Fibroblast of skin of right biceps (primary cell): ENCODE measurements at regions not wholly inside any gene's neighbourhood (a gene's known extent, or its start where the extent isn't known, plus 50 kb on each side); places are given as distances from the start of the nearest gene placed in this dataset.

Experiments used
- DNase-seq: peaks from one replicate; pipeline ENCODE4 v3.0.0-alpha.2; 2013

DNA sequence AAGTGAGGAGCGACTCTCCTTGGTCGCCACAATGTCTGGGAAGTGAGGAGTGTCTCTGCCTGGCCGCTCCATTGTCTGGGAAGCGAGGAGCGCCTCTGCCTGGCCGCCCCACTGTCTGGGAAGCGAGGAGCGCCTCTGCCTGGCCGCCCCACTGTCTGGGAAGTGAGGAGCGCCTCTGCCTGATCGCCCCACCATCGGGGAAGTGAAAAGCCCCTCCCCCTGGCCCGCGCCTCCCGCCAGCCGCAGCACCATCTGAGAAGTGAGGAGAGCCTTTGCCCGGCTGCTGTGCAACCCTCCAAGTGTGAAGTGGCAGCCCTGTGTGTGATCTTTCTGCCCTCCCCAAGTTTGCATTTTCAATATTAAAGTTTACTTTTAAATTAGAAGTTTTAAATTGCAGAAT is 95.0 kb upstream of the PPP2R5A start:
- DNase-seq, result no peak

DNA sequence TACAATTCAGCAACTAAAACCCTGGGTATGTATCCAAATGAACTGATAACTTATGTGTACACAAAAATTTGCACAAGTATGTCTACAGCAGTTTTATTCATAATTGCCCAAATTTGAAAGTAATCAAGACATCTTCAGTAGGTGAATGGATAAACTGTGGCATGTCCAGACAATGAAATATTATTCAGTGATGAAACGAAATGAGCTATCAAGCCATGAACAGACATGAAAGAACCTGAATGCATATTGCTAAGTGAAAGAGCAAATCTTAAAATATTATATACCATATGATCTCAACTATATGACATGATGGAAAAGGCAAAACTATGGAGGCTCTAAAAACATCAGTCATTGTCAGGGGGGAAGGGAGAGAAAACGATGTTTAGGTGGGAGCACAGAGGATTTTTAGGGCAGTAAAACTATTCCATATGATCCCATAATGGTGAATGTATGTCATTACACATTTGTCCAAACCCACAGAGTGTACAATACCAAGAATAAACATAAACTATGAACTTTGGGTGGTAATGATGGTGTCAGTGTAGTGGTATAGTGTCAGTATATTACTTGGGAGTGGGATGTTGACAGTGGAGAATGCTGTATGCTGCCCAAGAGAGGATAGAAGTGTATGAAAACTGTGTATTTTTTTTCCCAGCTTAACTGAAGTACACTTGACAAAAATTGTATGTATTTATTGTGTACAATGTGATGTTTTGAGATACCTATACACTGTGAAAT is 92.8 kb upstream of the PPP2R5A start:
- DNase-seq, result no peak

DNA sequence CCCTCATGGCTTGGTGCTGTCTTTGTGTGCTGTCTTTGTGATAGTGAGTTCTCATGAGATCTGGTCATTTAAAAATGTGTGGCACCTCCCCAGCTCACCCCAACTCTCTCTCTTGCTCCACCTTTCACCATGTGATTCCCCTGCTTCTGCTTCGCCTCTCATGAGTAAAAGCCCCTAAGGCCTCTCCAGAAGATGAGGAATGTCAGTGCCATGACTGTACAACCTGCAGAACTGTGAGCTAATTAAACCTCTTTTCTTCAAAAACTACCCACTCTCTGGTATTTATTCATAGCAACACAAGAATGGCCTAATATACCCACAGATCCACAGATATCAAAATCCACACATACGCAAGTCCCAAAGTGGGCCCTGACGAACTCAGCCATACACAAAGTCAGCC is 88.9 kb upstream of the PPP2R5A start:
- no peak for DNase-seq

- DNase-seq, result no peak
Observed at GRCh38 chr1:212201461-212201860, 83.7 kb upstream of the PPP2R5A start.

GRCh38 chr1:212203630-212204029 is 81.6 kb upstream of the PPP2R5A start:
- DNase-seq, result no peak

DNA sequence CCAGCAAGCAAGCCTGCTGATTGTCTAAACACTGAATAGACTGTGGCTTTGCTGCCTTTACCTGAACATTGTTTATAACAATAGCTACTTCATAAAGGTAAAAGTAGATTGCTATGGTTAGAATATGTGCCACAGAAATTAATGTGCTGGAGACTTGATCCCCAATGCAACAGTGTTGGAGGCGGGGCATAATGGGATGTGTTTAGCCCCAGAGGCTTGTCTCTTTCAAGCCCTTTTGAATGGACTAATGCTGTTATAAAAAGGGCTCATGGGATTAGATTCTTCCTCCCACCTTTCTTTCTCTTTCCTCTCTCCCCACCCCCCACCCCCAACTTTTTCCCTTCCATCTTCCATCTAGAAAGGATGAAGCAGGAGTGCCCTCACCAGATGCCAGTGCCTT is 80.2 kb upstream of the PPP2R5A start:
- no peak for DNase-seq

- no peak for DNase-seq
Observed at GRCh38 chr1:212205843-212206242, 79.4 kb upstream of the PPP2R5A start.

DNA sequence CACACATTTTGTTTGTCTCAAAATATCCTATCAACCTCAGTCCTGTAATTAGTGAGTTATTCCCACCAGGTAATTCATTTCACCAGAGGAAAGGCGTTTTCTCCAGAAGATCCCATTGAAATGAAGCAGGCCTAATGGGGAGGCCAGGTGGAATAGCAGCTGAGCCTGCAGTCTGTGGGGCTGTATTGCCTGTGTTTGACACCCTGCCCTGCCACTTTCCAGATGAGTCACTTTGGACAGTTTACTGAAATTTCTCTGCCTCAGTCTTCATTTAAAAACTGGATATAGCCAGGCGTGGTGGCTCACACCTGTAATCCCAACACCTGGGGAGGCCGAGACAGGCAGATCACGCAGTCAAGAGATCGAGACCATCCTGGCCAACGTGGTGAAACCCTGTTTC is 78.1 kb upstream of the PPP2R5A start:
- DNase-seq, result no peak

- no peak for DNase-seq
Observed at GRCh38 chr1:212207822-212208520, 77.2 kb upstream of the PPP2R5A start.

- DNase-seq, result no peak
Observed at GRCh38 chr1:212208978-212209644, 76.1 kb upstream of the PPP2R5A start.

DNA sequence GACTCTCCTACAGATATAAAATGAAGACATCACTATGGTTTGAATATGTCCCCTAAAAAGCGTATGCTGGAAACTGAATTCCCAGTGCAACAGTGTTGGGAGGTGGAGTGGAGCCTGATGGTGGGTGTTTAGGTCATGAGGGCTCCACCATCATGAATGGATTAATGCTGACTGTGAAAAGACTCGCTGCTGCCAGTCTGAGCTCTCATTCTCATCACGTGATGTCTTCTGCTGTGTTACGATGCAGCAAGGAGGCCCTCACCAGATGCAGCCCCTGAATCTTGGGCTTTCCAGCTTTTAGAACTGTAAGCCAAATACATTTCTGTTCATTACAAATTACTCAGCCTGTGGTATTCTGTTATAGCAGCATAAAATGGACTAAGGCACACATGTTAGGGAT is 73.8 kb upstream of the PPP2R5A start:
- DNase-seq, result no peak

DNA sequence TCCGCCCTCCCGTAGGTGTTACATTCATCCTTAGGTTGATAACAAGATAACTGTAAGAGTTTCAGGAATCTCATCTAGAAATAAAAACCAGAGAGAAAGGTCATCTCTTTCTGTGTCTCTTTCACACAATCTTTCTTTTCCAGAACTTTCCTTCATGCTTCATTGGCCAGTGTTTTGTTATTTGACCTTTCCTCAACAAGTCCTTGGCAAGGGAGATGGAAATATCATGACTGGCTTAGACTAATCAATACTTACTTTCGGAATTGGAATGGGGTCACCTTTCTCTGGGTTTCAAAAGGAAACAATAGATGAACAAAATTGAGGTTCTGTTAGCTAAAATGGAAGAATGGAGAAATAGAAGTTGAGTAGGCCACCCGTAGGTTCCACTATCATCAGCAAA is 72.9 kb upstream of the PPP2R5A start:
- no peak for DNase-seq

- no peak for DNase-seq
Observed at GRCh38 chr1:212212906-212213305, 72.3 kb upstream of the PPP2R5A start.

GRCh38 chr1:212213784-212214183 is 71.4 kb upstream of the PPP2R5A start:
- DNase-seq, result no peak

DNA sequence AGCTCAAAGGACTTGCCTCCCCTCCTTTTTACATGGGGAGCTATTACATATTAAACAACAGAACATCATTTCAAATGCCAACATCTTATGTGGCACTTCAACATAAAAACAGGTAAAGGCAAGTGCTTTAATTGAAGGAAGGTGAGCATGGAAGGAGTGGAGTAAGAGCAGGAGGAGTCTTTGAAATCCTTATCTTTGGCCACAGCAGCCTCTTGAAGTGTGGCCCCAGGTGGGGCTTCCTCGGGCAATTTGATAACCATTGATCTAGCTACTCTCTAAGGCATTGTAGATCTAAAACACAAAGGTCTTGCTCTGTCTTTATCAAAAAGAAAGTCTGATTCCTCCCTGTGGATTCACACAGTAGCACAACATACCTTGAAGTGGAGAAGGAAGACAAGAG is 70.9 kb upstream of the PPP2R5A start:
- no peak for DNase-seq

DNA sequence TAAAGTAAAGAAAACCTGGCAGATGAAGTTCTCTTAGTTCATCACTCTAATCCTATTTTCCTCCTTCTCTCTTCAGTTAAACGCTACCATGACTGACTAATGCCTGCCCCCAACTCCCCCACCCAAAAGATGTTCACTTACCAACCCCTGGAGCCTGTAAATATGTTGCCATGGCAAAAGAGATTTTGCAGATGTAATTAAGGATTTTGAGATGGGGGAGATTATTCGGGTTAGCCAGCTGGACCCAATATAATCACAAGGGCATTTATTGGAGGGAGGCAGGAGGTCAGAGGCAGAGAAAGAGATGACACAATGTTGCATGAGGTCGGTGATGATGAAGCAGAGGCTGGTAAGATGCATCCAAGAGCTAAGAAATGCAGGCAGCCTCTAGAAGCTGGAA is 69.3 kb upstream of the PPP2R5A start:
- DNase-seq, result no peak

DNA sequence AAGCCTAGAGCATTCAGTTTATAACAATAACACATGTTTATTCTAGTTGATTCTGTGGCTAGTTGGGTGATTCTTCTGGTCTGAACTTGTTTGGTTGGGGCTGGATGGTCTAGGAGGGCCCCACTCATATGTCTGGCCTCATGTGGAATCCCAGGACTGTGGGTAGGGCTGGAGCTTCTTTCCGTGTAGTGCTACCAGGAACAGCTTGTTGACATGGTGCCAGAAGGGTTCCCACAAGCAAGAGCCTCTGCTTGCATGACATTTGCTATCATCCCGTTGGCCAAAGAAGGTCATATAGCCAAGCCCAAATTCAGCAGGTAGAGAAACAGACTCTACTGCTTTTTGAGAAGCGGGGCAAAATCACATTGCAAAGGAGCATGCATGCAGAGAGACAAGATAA is 67.6 kb upstream of the PPP2R5A start:
- no peak for DNase-seq

DNA sequence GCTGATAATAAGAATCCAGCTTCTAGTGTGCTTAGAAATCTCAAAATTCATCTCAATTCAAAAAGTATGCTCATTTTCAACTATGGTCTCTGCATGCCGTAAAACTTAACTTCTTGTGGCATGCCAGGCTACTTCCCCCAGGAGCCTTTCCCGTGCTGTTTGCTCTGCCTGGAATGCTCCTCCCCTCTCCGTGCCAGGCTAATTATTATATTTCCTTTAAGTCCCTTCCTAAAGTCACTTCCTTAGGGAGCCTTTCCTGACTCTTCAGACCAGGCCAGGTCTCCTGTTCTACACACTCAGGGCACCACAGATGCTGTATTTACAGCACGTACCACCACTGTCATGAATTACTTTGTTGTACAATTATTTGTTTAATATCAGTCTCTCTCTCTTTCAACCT is 67.1 kb upstream of the PPP2R5A start:
- DNase-seq, result no peak

GRCh38 chr1:212218911-212219310 is 66.3 kb upstream of the PPP2R5A start:
- DNase-seq, result peak; percentile 86

- peak; percentile 68 for DNase-seq
Observed at GRCh38 chr1:212219679-212220463, 65.3 kb upstream of the PPP2R5A start.

- DNase-seq, result no peak
Observed at GRCh38 chr1:212221801-212222200, 63.4 kb upstream of the PPP2R5A start.

GRCh38 chr1:212224102-212224501 is 61.1 kb upstream of the PPP2R5A start:
- DNase-seq, result no peak

- DNase-seq, result no peak
Observed at GRCh38 chr1:212225416-212225815, 59.8 kb upstream of the PPP2R5A start.
